Spleen (tissue), 11 donors: ENCODE measurements at regions not wholly inside any gene's neighbourhood (a gene's known extent, or its start where the extent isn't known, plus 50 kb on each side); places are given as distances from the start of the nearest gene placed in this dataset.

Experiments used
- DNase-seq: peaks from one replicate; pipeline ENCODE4 v3.0.0-alpha.2; 2020
- H3K27ac ChIP-seq, 8 donors: fragments of 200-600 bp; sonication (generic) in 7 of 8; 1 replicate in 4 of 8; 2 replicates in 4 of 8; pipeline versions ENCODE4 v1.5.0 to v1.8.0; 2016 to 2021; ENCODE audit warnings: inconsistent platforms in 4 of 8, mild to moderate bottlenecking in 4 of 8, moderate library complexity in 1 of 8
- H3K27me3 ChIP-seq, 7 donors: fragments of 200-600 bp; sonication (generic) in 6 of 7; replicated peaks in 1 of 7; 1 replicate in 4 of 7; 2 replicates in 3 of 7; pipeline versions ENCODE4 v1.5.0 to v1.8.0; 2016 to 2021; ENCODE audit warnings: inconsistent platforms in 3 of 7, mild to moderate bottlenecking in 1 of 7
- H3K36me3 ChIP-seq, 6 donors: fragments of 200-600 bp; sonication (generic) in 5 of 6; 1 replicate in 4 of 6; 2 replicates in 2 of 6; pipeline versions ENCODE4 v1.5.0 to v1.8.0; 2016 to 2021; ENCODE audit warnings: inconsistent platforms in 2 of 6
- H3K4me1 ChIP-seq, 6 donors: fragments of 200-600 bp; sonication (generic) in 5 of 6; 1 replicate in 3 of 6; 2 replicates in 3 of 6; pipeline versions ENCODE4 v1.5.0 to v1.8.0; 2016 to 2021; ENCODE audit warnings: inconsistent platforms in 3 of 6
- H3K4me3 ChIP-seq, 8 donors: fragments of 200-600 bp; sonication (generic) in 7 of 8; 1 replicate in 4 of 8; 2 replicates in 4 of 8; pipeline versions ENCODE4 v1.5.0 to v1.8.0; 2016 to 2021; ENCODE audit warnings: inconsistent platforms in 4 of 8, mild to moderate bottlenecking in 4 of 8, moderate library complexity in 2 of 8
- H3K9me3 ChIP-seq, 8 donors: fragments of 200-600 bp; sonication (generic) in 7 of 8; 1 replicate in 4 of 8; 2 replicates in 4 of 8; pipeline versions ENCODE4 v1.5.0 to v1.8.0; 2016 to 2021; ENCODE audit warnings: inconsistent platforms in 4 of 8
- POLR2A ChIP-seq, 3 donors: fragments of 450-650 bp; IDR thresholded peaks; one replicate each; pipeline ENCODE4 v1.5.1; 2017; ENCODE audit warnings: antibody characterized with exemption in 3 of 3, mild to moderate bottlenecking in 1 of 3
- POLR2AphosphoS5 ChIP-seq, 3 donors: sonication (generic); formaldehyde crosslinking; IDR thresholded peaks; one replicate each; pipeline ENCODE4 v1.5.1; 2017; ENCODE audit warnings: antibody characterized with exemption in 3 of 3
- WGBS, 5 donors: extraction: QIAGEN DNeasy Blood & Tissue Kit in 3 of 5; methylation state at CpG; one replicate each; pipeline versions ENCODE4 v1.1.5 to v1.1.7; 2013 to 2018; 5-methylcytosine and 5-hydroxymethylcytosine counted together
- intact Hi-C: fragments of 100-400 bp; cut with DNase I; formaldehyde crosslinking; loops from one replicate; pipeline ENCODE4 v1.15.0; 2023; ENCODE audit warnings: low total_unique reads
- TF ChIP-seq, protein P1 (sequence below), 11 experiments: fragments of 200-600 bp in 7 of 11; fragments of 450-650 bp in 4 of 11; sonication (generic) in 4 of 11; IDR thresholded peaks in 8 of 11; conservative IDR thresholded peaks in 3 of 11; 1 replicate in 7 of 11; 2 replicates in 4 of 11; pipeline versions ENCODE4 v1.4.0 to v1.8.0; 2016 to 2021; ENCODE audit warnings: antibody characterized with exemption in 11 of 11, inconsistent platforms in 4 of 11, mild to moderate bottlenecking in 1 of 11
- donor health status: healthy with polysubstance abuse.
- donor health status: DM: no; HTN: no; CAD: no; lungs with moderate emphysema.
- donor health status: DM: no; HTN: no; CAD: no.
- donor health status: Bipolar disorder and iron deficiency.
- donor health status: healthy.
- donor health status: DM: no; HTN: no; CAD: no.
- donor health status: DM: yes; HTN: yes; CAD: no.

DNA sequence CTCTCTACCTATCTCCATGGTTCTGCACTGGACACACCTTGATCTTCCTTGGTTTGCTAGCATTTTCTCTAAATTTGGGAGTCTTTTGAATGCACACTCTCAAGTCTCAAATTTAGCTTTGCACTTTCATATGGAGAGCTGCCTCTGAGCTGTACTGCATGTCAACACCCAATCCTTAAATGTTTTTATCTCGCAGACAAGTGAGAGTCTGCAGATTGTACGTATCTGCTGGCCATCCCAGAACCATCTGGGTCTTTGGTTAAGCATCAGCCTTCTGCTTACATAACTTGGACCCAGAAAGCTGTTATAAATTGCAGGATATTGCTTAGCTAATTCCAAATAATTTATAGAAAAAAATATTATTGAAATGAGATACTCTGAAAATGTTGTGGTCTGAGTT, 111.4 kb upstream of the GRAMD2B start:
- DNase-seq, result no peak
- intact Hi-C loops, result no loop called here
- Histone ChIP-seq H3K9me3 (no peaks in the 10 kb centered on the region), H3K27me3 (no peaks in the 10 kb centered on the region), H3K36me3 (no peaks in the 10 kb centered on the region), H3K4me1 (no peaks in the 10 kb centered on the region), H3K4me3 (no peak overlapping the region), H3K27ac (no peak overlapping the region)
- WGBS, 5 donors, result 82 to 95% (median 89%) methylated on average over 2 of the region's 2 CpGs
- TF ChIP-seq POLR2A (IDR thresholded peaks at IDR 0.05) (no peak), POLR2AphosphoS5 (IDR thresholded peaks at IDR 0.05) (no peak)
- TF ChIP-seq, protein P1, sequence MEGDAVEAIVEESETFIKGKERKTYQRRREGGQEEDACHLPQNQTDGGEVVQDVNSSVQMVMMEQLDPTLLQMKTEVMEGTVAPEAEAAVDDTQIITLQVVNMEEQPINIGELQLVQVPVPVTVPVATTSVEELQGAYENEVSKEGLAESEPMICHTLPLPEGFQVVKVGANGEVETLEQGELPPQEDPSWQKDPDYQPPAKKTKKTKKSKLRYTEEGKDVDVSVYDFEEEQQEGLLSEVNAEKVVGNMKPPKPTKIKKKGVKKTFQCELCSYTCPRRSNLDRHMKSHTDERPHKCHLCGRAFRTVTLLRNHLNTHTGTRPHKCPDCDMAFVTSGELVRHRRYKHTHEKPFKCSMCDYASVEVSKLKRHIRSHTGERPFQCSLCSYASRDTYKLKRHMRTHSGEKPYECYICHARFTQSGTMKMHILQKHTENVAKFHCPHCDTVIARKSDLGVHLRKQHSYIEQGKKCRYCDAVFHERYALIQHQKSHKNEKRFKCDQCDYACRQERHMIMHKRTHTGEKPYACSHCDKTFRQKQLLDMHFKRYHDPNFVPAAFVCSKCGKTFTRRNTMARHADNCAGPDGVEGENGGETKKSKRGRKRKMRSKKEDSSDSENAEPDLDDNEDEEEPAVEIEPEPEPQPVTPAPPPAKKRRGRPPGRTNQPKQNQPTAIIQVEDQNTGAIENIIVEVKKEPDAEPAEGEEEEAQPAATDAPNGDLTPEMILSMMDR (IDR thresholded peaks at IDR 0.05 in 8 of 11, conservative IDR thresholded peaks at IDR 0.05 in 3 of 11), result no peak

DNA sequence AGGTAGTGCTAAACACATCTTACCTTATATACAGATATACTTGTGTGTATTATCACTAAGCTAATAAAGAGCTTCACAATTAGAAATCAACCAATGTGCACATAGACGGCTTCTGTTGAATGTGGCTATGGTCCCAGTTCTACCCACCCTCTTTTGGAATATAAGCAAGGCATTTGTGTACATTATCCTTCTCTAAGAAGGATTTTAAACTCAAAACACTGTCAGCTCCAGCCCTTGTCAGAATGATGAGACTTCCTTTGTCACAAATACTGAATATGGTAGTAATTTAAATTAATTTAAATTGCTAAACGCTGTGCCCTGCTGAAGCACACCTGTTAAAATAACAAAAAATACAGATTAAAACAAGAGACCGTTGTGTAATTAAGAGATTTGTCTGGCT, 107.9 kb upstream of the GRAMD2B start:
- WGBS, 5 donors, result 83 to 88% (median 88%) methylated on average over 3 of the region's 3 CpGs
- H3K4me3 ChIP-seq, result no peak overlapping the region
- intact Hi-C loops, result no loop called here
- TF ChIP-seq POLR2A (IDR thresholded peaks at IDR 0.05) (no peak), POLR2AphosphoS5 (IDR thresholded peaks at IDR 0.05) (no peak)
- TF ChIP-seq, protein P1 (IDR thresholded peaks at IDR 0.05 in 8 of 11, conservative IDR thresholded peaks at IDR 0.05 in 3 of 11), result no peak
- no peak overlapping the region for H3K27ac ChIP-seq
- DNase-seq, result no peak
- no peaks in the 10 kb centered on the region for H3K36me3 ChIP-seq
- H3K27me3 ChIP-seq, result no peaks in the 10 kb centered on the region
- H3K4me1 ChIP-seq, result no peaks in the 10 kb centered on the region
- H3K9me3 ChIP-seq, result no peaks in the 10 kb centered on the region

DNA sequence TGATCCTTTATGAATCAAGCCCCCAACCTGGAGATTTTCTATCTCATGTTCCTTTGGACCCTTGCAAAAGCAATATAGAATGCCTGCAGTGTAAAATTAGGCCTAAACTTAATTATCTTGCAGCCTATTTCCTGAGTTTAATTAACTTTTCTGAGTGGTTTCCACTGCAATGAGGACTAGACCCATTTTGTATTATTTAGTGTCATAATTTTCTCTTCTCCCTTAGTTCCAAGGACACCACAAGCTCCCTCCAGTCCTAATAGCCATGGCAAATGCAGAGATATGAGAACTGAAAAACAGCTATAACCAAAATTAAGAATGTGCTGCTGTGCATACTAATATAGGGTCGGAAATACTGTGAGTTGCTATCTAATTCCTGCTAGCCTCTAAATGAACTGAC, 90.9 kb upstream of the GRAMD2B start:
- DNase-seq, result no peak
- no peaks in the 10 kb centered on the region for H3K4me1 ChIP-seq
- no peaks in the 10 kb centered on the region for H3K9me3 ChIP-seq
- intact Hi-C loops, result no loop called here
- TF ChIP-seq, protein P1 (IDR thresholded peaks at IDR 0.05 in 8 of 11, conservative IDR thresholded peaks at IDR 0.05 in 3 of 11), result no peak
- TF ChIP-seq POLR2A (IDR thresholded peaks at IDR 0.05), result no peak
- no peak for TF ChIP-seq POLR2AphosphoS5 (IDR thresholded peaks at IDR 0.05)
- 83 to 95% (median 86%) methylated on average over 1 of the region's 1 CpG for WGBS, 5 donors
- no peaks in the 10 kb centered on the region for H3K27me3 ChIP-seq
- no peak overlapping the region for H3K4me3 ChIP-seq
- H3K36me3 ChIP-seq, result no peaks in the 10 kb centered on the region
- H3K27ac ChIP-seq, result no peak overlapping the region

DNA sequence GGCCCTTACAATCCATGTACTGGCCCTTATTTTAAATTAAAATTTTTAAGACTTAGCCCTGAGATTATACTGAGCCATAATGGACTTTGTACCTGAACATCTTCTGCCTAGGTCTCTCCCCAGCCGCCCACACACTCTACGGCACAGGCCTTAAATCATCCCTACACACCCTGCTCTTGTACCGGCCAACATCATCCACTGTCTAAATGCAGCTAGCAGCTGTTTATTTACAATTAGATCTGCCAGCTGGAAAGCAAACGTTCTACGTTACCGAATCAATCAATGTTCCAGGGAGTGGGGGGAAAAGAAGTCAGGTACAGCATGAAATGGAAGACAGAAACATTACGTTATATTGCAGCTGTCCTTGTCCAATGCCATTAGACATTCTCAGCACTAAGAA, 88.4 kb upstream of the GRAMD2B start:
- H3K9me3 ChIP-seq, result no peaks in the 10 kb centered on the region
- H3K27me3 ChIP-seq, result no peaks in the 10 kb centered on the region
- WGBS, 5 donors, result 94 to 97% (median 94%) methylated on average over 7 of the region's 7 CpGs
- H3K4me1 ChIP-seq, result peaks cover 0 to 3% (median 0%) of the 10 kb centered on the region in 6 donors
- intact Hi-C loops, result no loop called here
- H3K36me3 ChIP-seq, result no peaks in the 10 kb centered on the region
- H3K27ac ChIP-seq, result no peak overlapping the region
- TF ChIP-seq POLR2A (IDR thresholded peaks at IDR 0.05) (no peak), POLR2AphosphoS5 (IDR thresholded peaks at IDR 0.05) (no peak)
- TF ChIP-seq, protein P1 (IDR thresholded peaks at IDR 0.05 in 8 of 11, conservative IDR thresholded peaks at IDR 0.05 in 3 of 11), result no peak
- DNase-seq, result no peak
- H3K4me3 ChIP-seq, result no peak overlapping the region
